GM23248 (cell line): ENCODE measurements at regions not wholly inside any gene's neighbourhood (a gene's known extent, or its start where the extent isn't known, plus 50 kb on each side); places are given as distances from the start of the nearest gene placed in this dataset. TPM values are rescaled to one million over a fixed set of nuclear protein-coding genes. Genes with fewer than 3 reads are reported as not detected.

Source experiments
- DNase-seq: peaks from one replicate; pipeline ENCODE4 v3.0.0-alpha.2; 2015
- H2AFZ ChIP-seq: fragments of 200-600 bp; sonication (generic); 2 replicates; pipeline ENCODE4 v1.6.1; 2016; ENCODE audit warnings: antibody characterized with exemption
- H3F3A ChIP-seq: fragments of 200-600 bp; sonication (generic); 2 replicates; pipeline ENCODE4 v1.6.1; 2016; ENCODE audit warnings: mild to moderate bottlenecking, antibody characterized with exemption, mixed run types; ENCODE audit not compliant: insufficient read depth
- H3K27ac ChIP-seq: fragments of 200-600 bp; sonication (generic); 2 replicates; pipeline ENCODE4 v1.5.1; 2016; ENCODE audit warnings: mild to moderate bottlenecking
- H3K27me3 ChIP-seq: fragments of 200-600 bp; sonication (generic); replicated peaks from 2 replicates; pipeline ENCODE4 v1.6.1; 2016; ENCODE audit warnings: mild to moderate bottlenecking; ENCODE audit not compliant: insufficient read depth
- H3K36me3 ChIP-seq: fragments of 200-600 bp; sonication (generic); 2 replicates; pipeline ENCODE4 v1.6.1; 2016; ENCODE audit warnings: low read depth, mild to moderate bottlenecking
- H3K4me1 ChIP-seq: fragments of 200-600 bp; sonication (generic); 2 replicates; pipeline ENCODE4 v1.6.1; 2016; ENCODE audit warnings: mild to moderate bottlenecking; ENCODE audit not compliant: insufficient read depth
- H3K4me2 ChIP-seq: fragments of 200-600 bp; sonication (generic); one replicate; pipeline ENCODE4 v1.6.1; 2016; ENCODE audit warnings: mild to moderate bottlenecking; ENCODE audit not compliant: unreplicated experiment
- H3K4me3 ChIP-seq: fragments of 200-600 bp; sonication (generic); 2 replicates; pipeline ENCODE4 v1.5.1; 2016; ENCODE audit warnings: mild to moderate bottlenecking
- H3K79me2 ChIP-seq: fragments of 200-600 bp; sonication (generic); 2 replicates; pipeline ENCODE4 v1.6.1; 2016; ENCODE audit warnings: mild to moderate bottlenecking; ENCODE audit not compliant: insufficient read depth
- H3K9ac ChIP-seq: fragments of 200-600 bp; sonication (generic); 2 replicates; pipeline ENCODE4 v1.6.1; 2016; ENCODE audit warnings: mild to moderate bottlenecking
- H3K9me2 ChIP-seq: fragments of 200-600 bp; sonication (generic); 2 replicates; pipeline ENCODE4 v1.6.1; 2016; ENCODE audit warnings: mixed run types, mild to moderate bottlenecking, moderate library complexity; ENCODE audit not compliant: insufficient read depth
- H3K9me3 ChIP-seq: fragments of 200-600 bp; sonication (generic); one replicate; pipeline ENCODE4 v1.6.1; 2017; ENCODE audit warnings: low read depth
- H4K20me1 ChIP-seq: fragments of 200-600 bp; sonication (generic); 2 replicates; pipeline ENCODE4 v1.6.0; 2016; ENCODE audit not compliant: insufficient read depth
- EZH2 ChIP-seq: fragments of 200-600 bp; sonication (generic); IDR thresholded peaks from 2 replicates; pipeline ENCODE4 v1.6.1; 2018; ENCODE audit warnings: antibody characterized with exemption, mild to moderate bottlenecking; ENCODE audit not compliant: insufficient read depth, poor library complexity, severe bottlenecking
- EZH2phosphoT487 ChIP-seq: fragments of 200-600 bp; sonication (generic); IDR thresholded peaks from 2 replicates; pipeline ENCODE4 v1.6.1; 2018; ENCODE audit warnings: antibody characterized with exemption, moderate library complexity, mild to moderate bottlenecking, low read depth; ENCODE audit not compliant: insufficient read depth
- WGBS, 2 experiments: methylation state at CpG; one replicate each; pipeline ENCODE4 v1.1.6; 2015 to 2017; ENCODE audit warnings: low lambda C conversion rate in 2 of 2, low coverage in 1 of 2; ENCODE audit errors: missing lambda C conversion rate in 2 of 2; 5-methylcytosine and 5-hydroxymethylcytosine counted together
- in situ Hi-C: fragments of 300-500 bp; cut with MboI; formaldehyde crosslinking; loops from 2 replicates; pipeline ENCODE4 v1.15.0; 2020
- small RNA-seq: library from RNA; depleted of rRNA; stranded (forward); fragments of <200 nt; gene quantifications from one replicate; pipeline ENCODE3, GENCODE V24; 2014; ENCODE audit warnings: low read depth, low replicate concordance

DNA sequence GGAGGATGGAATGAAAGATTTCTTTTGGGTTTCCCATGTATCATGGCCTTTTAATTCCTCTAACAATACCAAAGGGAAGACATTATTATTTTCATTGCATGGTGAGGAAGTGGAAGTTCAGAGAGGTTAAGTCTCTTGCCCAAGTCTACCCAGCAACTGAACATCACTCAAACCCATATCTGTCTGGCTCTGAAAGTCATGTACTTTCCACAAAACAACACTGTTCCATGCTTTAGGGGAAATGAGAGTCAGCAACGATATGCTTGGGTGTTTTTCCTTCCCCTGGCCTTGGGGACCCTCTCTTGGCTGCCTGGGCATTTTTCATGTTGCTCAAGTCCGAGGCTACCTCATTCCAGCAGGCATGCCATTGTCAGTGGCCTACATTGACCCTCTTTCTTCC is 118.8 kb downstream of the ADTRP start:
- no peaks in the 10 kb centered on the region for H3K9me2 ChIP-seq
- no peak overlapping the region for H3K4me2 ChIP-seq
- WGBS, 2 experiments = 59 to 64% methylated on average over 2 of the region's 2 CpGs
- H3K4me1 ChIP-seq = peaks cover 14% of the 10 kb centered on the region
- TF ChIP-seq EZH2phosphoT487 (no peak), EZH2 (no peak)
- no peaks in the 10 kb centered on the region for H3K79me2 ChIP-seq
- H4K20me1 ChIP-seq = no peaks in the 10 kb centered on the region
- no peaks in the 10 kb centered on the region for H3K9me3 ChIP-seq
- no peak overlapping the region for H3K4me3 ChIP-seq
- no peaks in the 10 kb centered on the region for H3K27me3 ChIP-seq
- peaks cover 5% of the 10 kb centered on the region; the same call in 1 of the 2 replicates for H3F3A ChIP-seq
- in situ Hi-C loops = loop anchor here (25.0 kb wide), 1 partner anchor 578 kb away; no protein-coding TSS in a partner anchor
- no peak overlapping the region for H2AFZ ChIP-seq
- H3K9ac ChIP-seq = no peak overlapping the region
- no peaks in the 10 kb centered on the region for H3K36me3 ChIP-seq
- H3K27ac ChIP-seq = no peak overlapping the region
- no peak for DNase-seq

GRCh38 chr6:11662323-11662722 is 116.3 kb downstream of the ADTRP start:
- no peaks in the 10 kb centered on the region for H3K27me3 ChIP-seq
- H3F3A ChIP-seq = no peaks in the 10 kb centered on the region
- H2AFZ ChIP-seq = no peak overlapping the region
- WGBS, 2 experiments = 77 to 87% methylated on average over 1 of the region's 1 CpG
- no peak for DNase-seq
- no peaks in the 10 kb centered on the region for H3K79me2 ChIP-seq
- H3K9me3 ChIP-seq = no peaks in the 10 kb centered on the region
- no peaks in the 10 kb centered on the region for H3K36me3 ChIP-seq
- no peak overlapping the region for H3K4me3 ChIP-seq
- no peaks in the 10 kb centered on the region for H3K4me1 ChIP-seq
- no peak overlapping the region for H3K27ac ChIP-seq
- no peak for TF ChIP-seq EZH2
- TF ChIP-seq EZH2phosphoT487 = no peak
- no peaks in the 10 kb centered on the region for H4K20me1 ChIP-seq
- no peaks in the 10 kb centered on the region for H3K9me2 ChIP-seq
- H3K9ac ChIP-seq = no peak overlapping the region
- no peak overlapping the region for H3K4me2 ChIP-seq
- in situ Hi-C loops = loop anchor here (25.0 kb wide), 1 partner anchor 575 kb away; no protein-coding TSS in a partner anchor

DNA sequence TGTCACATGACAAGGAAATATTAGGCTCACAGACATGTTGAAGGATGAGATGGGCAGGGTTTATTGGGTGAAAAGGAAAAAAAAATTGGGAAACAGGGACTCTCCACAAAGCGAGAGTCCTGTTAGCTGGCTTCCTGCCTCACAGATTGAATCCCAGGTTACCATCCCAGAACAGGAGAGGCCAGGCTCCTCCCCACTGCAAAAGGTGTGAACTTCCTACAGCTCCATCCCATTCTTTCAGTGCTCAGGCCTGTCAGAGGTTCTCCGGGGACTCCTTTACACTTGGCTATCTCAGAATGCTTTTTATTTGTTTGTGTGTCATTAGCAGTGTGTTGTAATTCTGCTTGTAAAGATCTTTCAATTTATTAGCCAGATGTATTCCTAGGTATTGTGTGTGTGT is 115.1 kb downstream of the ADTRP start:
- no peak overlapping the region for H3K27ac ChIP-seq
- H4K20me1 ChIP-seq = no peaks in the 10 kb centered on the region
- DNase-seq = no peak
- H3K9ac ChIP-seq = no peak overlapping the region
- H3K79me2 ChIP-seq = no peaks in the 10 kb centered on the region
- no peaks in the 10 kb centered on the region for H3K36me3 ChIP-seq
- H3K4me2 ChIP-seq = no peak overlapping the region
- H3K27me3 ChIP-seq = no peaks in the 10 kb centered on the region
- no peaks in the 10 kb centered on the region for H3K9me3 ChIP-seq
- H3K4me1 ChIP-seq = no peaks in the 10 kb centered on the region
- H2AFZ ChIP-seq = no peak overlapping the region
- in situ Hi-C loops = loop anchor here (25.0 kb wide), 1 partner anchor 574 kb away; no protein-coding TSS in a partner anchor
- TF ChIP-seq EZH2phosphoT487 (no peak), EZH2 (no peak)
- 68 to 78% methylated on average over 2 of the region's 2 CpGs for WGBS, 2 experiments
- no peaks in the 10 kb centered on the region for H3K9me2 ChIP-seq
- no peaks in the 10 kb centered on the region for H3F3A ChIP-seq
- no peak overlapping the region for H3K4me3 ChIP-seq

Small RNA genes in the stretch of these regions (small RNA-seq; reads per million reads assigned to genes)
- gene RF00017 = not detected
